ENCODE measurements at regions not wholly inside any gene's neighbourhood (a gene's known extent, or its start where the extent isn't known, plus 50 kb on each side); places are given as distances from the start of the nearest gene placed in this dataset.
"Not testable (repeated sequence)": the region's sequence is repeated elsewhere in the genome, so short reads cannot be mapped to it uniquely, and the experiment has no call there.

- DNase-seq (ENCODE audit: low spot score): not testable (repeated sequence)
Measured at GRCh38 chr16:29328528-29328927, 78.0 kb downstream of the NPIPB11 start.

GRCh38 chr16:29327631-29328408 is 78.7 kb downstream of the NPIPB11 start:
- DNase-seq (ENCODE audit: low spot score): not testable (repeated sequence)

GRCh38 chr16:29326164-29327125 is 80.1 kb downstream of the NPIPB11 start:
- DNase-seq (ENCODE audit: low spot score): not testable (repeated sequence)

- DNase-seq (ENCODE audit: low spot score): not testable (repeated sequence)
Measured at GRCh38 chr16:29323725-29324124, 82.8 kb downstream of the NPIPB11 start.

DNA sequence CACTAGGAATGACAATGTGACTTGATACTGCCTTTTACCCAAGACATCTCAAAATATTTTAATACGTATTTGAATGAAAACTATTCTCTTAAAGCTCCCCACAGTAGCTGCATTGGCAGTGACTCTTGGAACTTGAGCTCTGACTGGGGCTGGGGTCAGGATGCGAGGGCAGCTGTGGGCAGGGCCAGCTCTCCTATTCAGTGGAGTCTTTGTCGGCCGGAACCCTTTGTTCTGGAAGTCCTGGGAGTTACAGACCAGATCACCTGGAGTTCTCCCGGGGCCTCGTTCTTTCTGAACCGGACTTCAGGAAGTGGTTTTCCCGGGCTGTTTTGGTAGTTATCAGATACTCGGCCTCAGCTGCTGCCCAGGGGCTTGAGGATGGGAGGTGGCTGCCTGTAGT is 84.9 kb downstream of the NPIPB11 start:
- no peak for DNase-seq (ENCODE audit: low spot score)

DNA sequence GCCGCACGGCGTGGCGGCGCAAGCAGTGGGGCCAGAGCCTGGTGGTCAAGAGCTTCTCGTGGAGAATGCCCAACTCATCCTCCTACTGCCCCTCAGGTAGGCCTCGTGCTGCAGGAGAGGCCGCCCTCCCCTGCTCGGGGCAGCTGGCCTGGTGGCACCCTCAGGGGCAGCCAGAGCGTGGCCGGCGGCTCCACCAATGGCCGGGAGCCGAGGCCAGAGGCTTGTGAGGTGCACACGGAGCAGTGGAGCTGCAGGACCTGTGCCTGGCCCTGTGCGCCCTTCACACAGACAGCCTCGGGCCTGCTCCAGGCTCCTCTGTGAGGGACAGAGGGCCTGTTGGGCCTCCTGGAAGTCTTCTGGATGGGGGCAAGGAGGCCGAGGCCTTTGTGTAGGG is 85.5 kb downstream of the NPIPB11 start:
- no peak for DNase-seq (ENCODE audit: low spot score)

DNA sequence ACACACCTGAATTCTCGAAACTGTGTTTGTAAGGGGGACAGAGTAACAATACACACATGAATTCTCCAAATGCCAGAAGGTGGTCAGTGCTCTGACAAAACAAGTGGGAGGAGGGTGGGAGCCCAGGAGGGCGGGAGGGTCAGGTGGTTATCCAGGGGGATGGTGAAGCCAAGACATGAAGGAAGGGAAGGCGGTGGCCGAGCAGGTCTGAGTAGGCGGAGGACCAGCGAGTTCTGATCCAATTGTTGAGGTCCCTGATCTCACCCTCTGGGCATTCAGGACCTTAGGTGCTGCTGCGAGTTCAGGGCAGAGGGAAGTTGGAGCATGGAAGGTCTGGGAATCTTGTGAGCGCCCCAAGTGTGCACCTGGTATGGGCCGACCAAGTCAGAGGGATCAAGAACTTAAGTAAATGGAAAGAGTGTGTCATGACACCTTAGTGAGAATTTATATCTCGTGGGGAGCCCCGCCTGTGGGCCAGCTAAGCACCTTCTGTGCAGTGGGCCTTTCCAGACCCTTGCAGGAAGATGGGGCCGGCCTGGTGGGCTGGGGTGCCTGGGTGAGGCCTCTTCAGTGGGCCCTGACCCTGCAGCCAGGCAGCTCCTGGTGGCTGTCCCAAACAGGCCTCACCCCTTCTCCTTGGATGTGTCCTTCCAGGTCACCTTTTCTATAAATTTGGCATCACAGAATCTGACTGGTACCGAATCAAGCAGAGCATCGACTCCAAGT is 86.1 kb downstream of the NPIPB11 start:
- DNase-seq (ENCODE audit: low spot score): no peak

DNA sequence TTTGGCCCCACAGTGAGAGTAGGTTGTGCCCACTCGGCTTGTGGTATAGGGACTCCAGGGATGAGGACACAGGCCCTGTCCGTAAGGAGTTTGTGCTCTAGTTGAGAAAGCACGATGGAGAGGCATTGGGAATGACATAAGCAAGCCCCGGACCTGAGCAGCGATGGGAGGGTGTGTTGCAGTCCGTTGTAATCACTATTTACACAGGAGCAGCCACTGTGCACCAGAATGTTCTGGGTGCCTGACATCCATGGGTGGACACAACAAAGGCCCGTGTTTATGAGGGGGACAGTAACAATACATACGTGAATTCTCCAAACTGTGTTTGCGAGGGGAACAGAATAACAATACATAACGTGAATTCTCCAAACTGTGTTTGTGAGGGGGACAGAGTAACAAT is 86.8 kb downstream of the NPIPB11 start:
- no peak for DNase-seq (ENCODE audit: low spot score)

- not testable (repeated sequence) for DNase-seq (ENCODE audit: low spot score)
Measured at GRCh38 chr16:29318561-29318968, 87.9 kb downstream of the NPIPB11 start.

- DNase-seq (ENCODE audit: low spot score): no peak
Measured at GRCh38 chr16:29318037-29318436, 88.5 kb downstream of the NPIPB11 start.

DNA sequence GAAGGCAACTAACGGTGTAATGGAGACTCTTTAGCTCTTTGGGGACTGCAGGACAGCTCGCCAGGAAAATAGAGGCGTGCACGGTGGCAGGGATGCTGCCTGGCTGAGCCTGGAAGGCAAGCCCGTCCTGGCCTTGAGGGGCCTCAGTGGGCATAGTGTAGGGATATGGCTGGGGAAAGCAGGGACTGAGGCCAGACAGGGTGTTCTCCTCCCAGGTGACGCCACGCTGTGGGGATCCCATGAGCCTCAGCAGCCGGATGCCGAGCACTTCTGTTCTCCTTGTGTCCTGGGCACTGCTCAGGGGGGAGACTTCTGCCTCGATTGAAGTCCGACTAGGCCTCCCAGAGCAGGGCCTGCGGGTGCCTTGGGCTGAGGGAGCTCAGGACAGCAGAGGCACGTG is 89.2 kb downstream of the NPIPB11 start:
- DNase-seq (ENCODE audit: low spot score): no peak

GRCh38 chr16:29316761-29317183 is 89.7 kb downstream of the NPIPB11 start:
- DNase-seq (ENCODE audit: low spot score): no peak

DNA sequence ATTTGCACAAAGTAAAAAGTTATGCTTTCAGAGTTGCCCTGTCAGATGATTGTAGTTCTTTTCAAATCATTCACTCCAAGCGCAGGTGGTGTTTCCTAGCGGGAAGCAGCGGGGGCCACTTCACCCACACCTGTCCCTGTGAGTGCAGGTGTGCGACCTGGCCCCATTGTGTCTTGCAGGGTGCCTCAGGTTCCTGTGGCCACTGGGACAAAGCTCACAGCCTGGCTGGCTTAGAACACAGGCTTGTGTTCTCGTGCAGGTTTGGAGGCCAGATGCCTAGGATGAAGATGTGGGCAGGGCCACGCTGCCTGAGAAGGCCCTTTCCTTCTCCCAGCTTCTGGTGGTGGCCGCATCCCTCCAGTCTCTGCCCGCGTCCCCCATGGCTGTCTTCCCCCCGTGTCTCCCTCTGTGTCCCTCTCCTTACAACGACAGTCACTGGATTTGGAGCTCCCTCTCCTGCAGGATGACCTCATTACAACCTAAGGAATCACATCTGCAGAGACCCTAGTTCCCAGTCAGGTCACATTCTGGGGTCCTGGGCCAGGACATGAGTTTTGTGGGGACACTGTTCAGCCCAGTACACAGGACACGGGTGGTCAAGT is 90.5 kb downstream of the NPIPB11 start:
- DNase-seq (ENCODE audit: low spot score): no peak

- DNase-seq (ENCODE audit: low spot score): no peak
Measured at GRCh38 chr16:29315046-29315445, 91.5 kb downstream of the NPIPB11 start.

DNA sequence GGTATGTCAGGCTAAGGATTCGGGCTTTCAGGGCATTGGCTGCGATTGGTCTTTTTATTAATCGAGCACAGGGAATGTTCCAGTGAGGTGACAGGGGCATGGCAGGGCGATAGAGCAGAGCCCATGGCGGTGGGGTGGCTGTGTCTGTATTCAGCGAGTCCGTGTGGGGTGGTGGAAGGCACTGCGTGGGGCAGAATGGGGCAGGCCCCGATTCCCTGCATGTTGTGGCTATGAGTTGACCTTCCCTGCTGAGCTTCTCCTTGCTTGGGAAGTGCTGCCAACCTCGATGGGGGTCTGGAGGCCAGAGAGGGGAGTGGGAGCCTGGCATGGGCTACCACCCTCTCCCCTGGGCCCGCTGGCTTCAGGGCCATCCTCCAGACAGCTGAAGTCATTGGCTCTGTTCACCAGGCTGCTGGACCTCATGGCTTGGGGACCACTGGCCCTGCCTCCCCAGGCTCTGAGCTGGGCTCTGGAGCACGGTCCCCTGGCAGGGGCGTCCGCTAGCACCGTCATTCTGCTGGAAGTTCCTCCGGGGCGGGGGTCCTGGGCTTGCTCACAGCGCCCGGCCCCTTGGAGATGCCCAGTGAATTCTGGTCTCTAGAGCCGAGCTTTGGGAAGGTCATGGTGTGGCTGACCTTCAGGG is 92.1 kb downstream of the NPIPB11 start:
- no peak for DNase-seq (ENCODE audit: low spot score)

GRCh38 chr16:29313559-29314048 is 92.9 kb downstream of the NPIPB11 start:
- no peak for DNase-seq (ENCODE audit: low spot score)

DNA sequence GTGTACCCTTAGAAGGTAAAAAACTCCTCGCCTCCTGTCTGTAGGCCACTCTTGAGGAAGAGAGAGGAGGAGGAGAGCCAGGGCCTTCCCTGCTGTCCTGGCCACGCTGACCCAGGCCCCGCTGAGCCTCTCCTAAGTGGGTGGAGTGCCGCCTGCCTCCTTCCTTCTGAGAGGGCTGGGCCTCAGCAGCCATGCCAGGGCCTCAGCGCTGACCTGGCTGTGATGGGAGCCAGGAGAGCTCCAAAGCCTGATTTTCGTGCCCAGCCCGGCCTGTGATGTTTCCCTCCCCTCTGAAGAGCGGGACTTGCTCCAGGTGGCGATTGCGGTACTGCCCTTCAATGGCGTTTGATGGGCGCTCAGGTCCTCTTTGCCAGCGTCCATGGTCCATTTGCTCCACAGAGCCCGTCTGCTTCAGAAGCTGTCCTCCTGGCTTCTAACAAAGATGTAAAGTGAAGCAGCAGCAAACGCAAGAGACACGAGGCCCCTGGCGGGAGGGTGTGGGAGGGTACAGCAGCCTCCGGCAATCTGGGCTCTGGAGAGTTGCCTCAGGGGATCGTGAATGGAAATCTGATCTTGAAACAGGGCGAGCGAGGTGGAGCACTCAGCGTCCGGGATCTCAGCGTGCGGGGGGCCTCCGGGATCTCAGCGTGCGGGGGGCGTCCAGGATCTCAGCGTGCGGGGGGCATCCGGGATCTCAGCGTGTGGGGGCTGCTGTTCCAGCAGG is 93.5 kb downstream of the NPIPB11 start:
- no peak for DNase-seq (ENCODE audit: low spot score)

DNA sequence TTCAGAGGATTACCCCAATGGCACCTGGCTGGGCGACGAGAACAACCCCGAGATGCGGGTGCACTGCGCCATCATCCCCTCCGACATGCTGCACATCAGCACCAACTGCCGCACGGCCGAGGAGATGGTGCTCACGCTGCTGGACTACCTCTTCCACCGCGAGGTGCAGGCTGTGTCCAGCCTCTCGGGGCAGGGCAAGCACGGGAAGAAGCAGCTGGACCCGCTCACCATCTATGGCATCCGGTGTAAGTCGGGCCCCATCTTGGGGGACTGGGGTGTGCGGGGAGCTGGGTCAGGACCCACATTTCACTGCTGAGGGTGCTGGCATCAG is 94.2 kb downstream of the NPIPB11 start:
- not testable (repeated sequence) for DNase-seq (ENCODE audit: low spot score)

- no peak for DNase-seq (ENCODE audit: low spot score)
Measured at GRCh38 chr16:29311461-29312344, 94.8 kb downstream of the NPIPB11 start.
